Activated CD4-positive, alpha-beta T cell treated with anti-CD3 and anti-CD28 coated beads for 1 hour (primary cell): ENCODE measurements at regions not wholly inside any gene's neighbourhood (a gene's known extent, or its start where the extent isn't known, plus 50 kb on each side); places are given as distances from the start of the nearest gene placed in this dataset.
"Not testable (repeated sequence)": the region's sequence is repeated elsewhere in the genome, so short reads cannot be mapped to it uniquely, and the experiment has no call there.

Experiments
- DNase-seq: peaks from one replicate; pipeline ENCODE4 v3.0.0-alpha.2; 2020

DNA sequence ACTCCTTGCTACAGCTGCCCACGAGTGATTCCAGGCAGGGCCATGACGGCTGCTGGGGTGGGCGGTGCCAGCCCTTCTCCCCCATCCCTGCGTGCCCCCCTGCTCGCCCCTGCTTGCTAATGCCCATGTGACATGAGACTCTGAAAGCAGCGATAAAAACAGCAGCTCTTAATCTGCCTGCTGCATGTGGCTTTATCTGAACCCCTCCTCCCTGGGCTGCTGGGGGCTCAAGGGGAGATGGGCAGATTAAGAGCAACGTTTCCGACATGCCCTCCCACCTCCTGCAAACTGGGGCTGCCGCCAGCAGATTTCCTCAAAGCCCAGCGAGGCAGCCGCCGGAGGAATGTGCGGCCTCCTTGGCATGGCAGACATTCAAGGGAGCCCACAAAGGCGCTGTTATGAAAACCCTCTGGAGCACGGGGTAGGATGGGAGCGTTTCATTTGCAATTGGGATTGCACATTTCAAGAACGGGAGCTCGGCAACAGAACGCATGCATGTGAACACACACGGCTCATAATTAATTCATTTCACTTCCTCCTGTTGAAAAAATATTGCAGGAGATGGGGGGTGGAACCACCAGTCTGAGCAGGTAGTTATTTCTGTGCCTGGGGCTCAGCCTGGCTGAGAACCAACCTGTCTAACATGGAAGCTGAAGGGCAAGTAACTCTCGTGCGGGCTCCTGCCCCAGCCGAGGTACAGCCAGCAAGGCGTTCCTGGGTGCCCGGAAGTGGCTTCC, 504.2 kb upstream of the PROK2 start:
- DNase-seq = no peak

GRCh38 chr3:72287956-72288355, 503.0 kb upstream of the PROK2 start:
- DNase-seq = no peak

GRCh38 chr3:72285502-72285901, 500.6 kb upstream of the PROK2 start:
- no peak for DNase-seq

- DNase-seq = no peak
Measured at GRCh38 chr3:72284471-72284870, 499.5 kb upstream of the PROK2 start.

GRCh38 chr3:72282918-72283317, 498.0 kb upstream of the PROK2 start:
- DNase-seq = no peak

DNA sequence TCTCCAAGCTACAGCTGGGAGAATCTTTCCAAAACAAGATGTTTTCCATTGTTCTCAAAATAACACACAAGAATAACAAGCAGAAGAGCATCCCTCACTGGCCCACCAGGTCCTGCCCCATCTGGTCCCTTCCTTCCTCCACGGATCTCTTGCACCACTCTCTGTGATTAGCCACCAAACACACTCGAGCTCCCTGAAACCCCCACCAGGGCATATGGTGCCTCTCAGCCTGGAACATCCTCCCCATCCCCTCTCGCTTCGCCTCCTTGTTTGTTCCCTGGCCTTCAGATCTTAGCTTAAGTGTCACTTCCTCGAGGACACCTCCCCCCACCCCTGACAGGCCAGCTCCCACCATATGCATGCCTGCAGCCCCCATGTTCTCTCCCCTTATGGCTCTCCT, 496.6 kb upstream of the PROK2 start:
- DNase-seq = no peak

- no peak for DNase-seq
Measured at GRCh38 chr3:72280876-72281275, 495.9 kb upstream of the PROK2 start.

DNA sequence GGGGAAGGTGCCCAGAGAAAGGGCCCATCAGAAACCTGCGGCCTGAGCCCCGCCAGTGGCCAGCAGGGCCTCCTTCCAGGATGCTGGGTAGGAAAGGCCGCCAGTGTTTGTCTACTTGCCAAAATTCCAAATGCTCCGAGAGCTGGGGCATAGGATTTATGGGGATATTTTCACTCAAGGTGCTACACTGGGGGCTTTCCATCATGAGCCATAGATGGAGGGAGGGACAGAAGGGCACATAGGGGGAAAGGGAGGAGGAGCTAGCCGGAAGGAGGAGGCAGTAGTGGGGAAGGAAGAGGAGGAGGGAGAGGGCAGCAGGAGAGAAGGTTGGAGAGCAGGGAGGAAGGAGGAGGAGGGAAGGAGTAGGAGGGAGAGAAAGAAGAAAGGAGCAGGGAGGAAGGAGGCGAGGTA, 494.7 kb upstream of the PROK2 start:
- no peak for DNase-seq

DNA sequence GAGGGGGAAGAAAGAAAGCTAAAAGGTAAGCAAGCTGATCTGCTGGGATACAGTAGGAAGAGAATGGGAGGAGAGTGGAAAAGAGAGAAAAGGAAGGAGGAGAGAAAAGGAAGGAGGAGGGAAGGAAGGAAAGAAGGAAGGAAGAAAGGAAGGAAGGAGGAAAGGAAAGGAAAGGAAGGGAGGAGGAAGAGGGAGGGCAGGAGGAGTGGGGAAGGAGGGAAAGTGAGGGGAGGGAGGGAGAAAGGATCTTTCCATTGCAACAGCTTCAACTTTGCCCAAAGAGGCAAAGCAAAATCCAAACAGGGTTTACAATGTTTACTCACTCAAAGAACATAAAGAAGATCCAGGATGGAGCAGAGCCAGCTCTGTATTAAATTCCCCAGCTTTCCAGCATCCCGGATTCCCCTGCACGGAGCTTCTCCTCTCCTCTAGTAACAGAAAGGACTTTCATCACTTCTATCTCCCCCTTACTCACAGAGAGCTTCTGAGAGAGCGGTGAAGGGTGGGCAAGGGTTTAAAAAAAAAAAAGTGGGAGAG, 494.2 kb upstream of the PROK2 start:
- no peak for DNase-seq

DNA sequence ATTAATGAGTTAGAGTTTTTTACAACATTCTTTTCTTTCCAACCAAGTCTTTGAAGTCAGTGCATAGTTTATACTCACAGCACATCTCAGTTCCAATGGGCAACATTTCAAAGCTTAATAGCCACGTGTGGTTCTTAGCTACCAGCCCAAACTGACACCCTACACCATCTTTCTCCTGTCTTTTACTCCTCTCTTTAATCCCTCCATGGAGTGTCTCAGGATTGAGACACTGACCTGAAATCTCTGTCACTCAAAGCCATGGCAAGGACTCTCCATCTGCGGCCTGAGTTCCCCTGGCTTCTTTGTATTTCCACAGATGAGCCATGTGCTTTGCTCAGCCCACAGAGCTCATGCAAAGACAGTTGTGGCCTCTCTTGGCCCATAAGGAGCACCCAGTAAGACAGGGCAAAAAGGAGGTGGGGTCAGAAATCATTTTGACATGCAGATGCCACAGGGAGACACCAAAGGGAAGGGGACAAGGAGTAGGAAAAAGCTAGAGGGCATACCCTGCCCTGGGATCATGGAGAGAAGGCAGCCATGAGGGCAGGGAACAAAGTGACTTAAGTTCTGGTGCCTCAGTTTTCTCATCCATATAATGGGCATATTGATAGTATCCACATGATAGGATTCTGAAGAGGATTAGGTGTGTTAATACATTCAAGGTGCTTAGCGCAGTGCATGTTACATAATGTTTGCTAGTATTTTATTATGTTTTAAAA, 493.6 kb upstream of the PROK2 start:
- no peak for DNase-seq

GRCh38 chr3:72277710-72278109, 492.8 kb upstream of the PROK2 start:
- DNase-seq = no peak

GRCh38 chr3:72276806-72277205, 491.9 kb upstream of the PROK2 start:
- no peak for DNase-seq

DNA sequence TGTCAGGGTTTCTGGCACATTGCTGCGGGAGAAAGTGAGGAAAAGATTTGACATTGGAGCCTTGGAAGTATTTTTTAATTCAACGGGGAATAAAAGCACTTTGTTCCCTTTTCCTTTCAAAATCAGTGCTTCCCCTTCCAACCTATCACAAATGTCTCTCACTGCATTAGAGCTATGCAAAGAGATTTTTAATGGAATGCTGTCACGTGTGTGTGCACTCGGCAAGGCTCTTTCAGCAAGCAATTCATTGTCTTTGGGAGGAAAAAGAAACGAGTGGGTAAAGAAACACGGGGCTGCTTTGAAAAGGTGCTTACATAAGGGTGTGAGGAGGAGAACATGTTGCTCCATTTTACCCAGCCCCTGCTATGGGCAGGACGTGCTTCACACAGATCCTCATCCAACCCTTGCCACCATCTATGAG, 490.4 kb upstream of the PROK2 start:
- no peak for DNase-seq

GRCh38 chr3:72274493-72275330, 489.8 kb upstream of the PROK2 start:
- no peak for DNase-seq

DNA sequence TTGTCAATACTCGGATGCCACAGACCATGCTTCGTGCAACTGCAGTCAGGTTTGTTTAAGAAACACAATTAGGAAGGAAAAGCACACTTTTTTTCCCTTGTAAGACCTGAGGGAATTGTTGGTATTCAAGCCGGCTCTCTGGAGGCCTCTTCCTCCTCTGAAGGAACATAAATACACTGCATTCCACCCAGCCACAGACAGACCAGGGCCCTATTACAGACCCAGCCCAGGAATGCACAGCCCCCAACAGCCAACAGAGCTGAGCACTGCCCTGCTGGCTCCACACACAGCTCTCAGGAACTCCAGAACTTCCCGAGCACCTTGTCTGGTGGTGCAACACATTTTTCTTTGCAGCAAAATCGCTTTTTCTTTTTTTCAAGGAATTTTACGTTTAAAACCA, 488.7 kb upstream of the PROK2 start:
- DNase-seq = no peak

- DNase-seq = no peak
Measured at GRCh38 chr3:72272356-72272755, 487.4 kb upstream of the PROK2 start.

DNA sequence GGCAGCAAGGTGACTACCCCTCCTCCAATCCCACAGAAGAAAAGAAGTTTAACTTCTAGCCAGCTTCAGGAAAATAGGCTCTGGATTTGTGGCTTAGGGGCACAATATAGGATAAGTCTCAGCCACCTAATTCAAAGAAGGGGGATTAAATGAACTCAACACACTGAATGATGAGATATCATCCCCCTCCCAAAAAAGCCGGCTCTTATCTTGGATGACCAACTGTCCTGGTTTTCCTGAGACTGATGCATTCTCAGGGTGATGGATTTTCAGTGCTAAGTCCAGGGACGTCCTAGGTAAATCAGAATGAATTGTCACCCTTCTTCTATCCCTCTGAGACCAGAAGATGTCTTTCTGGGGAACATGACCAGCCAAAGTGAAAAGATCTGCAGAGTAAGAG, 487.0 kb upstream of the PROK2 start:
- DNase-seq = no peak

GRCh38 chr3:72271216-72271615, 486.3 kb upstream of the PROK2 start:
- DNase-seq = no peak

DNA sequence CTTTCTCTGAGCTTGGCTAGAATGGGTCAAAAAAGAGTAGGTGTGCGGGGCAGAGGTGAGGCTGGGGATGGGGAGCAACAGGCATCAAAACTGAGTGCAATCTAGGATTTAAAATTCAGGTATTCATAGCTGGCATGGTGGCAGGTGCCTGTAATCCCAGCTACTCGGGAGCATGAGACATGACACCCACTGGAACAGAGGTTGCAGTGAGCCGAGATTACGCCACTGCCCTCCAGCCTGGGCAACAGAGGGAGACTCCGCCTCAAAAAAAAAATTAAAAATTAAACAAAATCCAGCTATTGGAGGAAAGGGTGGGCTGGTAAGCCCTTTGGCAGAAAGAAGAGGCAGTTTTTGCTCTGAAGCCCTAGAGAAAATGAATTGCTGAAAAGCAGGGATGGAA, 485.8 kb upstream of the PROK2 start:
- DNase-seq = no peak

- no peak for DNase-seq
Measured at GRCh38 chr3:72270072-72270681, 485.2 kb upstream of the PROK2 start.

DNA sequence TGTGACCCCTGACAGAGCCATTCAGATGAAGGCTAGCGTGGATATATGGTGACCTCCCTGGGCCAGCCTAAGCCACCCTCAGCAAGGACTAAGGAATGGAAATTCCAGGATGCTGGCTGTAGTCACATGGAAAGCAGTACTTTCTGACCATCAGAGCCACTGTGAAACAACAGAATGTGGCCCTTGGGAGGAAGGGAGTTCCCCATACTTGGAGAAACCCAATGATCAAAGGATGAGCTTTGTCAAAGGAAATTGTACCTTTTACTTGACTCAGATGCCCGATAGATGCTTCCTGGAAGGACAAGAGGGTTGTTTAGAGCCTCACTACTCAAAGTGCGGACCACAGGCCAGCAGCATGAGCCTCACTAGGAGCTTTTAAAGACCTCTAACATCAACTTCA, 484.5 kb upstream of the PROK2 start:
- no peak for DNase-seq

GRCh38 chr3:72266921-72267524, 482.1 kb upstream of the PROK2 start:
- not testable (repeated sequence) for DNase-seq

DNA sequence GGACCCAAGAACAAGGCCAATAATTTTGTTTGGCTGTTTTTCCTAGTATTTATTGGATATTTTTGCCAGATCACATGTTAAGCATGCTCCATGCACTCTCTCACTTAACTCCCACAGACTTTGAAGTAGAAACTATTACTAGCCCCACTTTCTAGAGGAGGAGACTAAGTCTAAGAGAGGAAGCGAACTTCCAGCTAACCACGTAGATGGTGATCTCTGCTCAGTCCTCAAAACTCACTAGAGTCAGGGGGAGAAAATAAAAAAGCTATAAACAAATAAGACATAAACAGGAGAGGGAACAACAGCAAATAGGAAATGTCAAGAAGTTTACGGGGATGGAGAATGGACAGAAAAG, 481.0 kb upstream of the PROK2 start:
- DNase-seq = no peak
